Peyer's patch (tissue), 4 donors: ENCODE measurements at regions not wholly inside any gene's neighbourhood (a gene's known extent, or its start where the extent isn't known, plus 50 kb on each side); places are given as distances from the start of the nearest gene placed in this dataset.
"Not testable (repeated sequence)": the region's sequence is repeated elsewhere in the genome, so short reads cannot be mapped to it uniquely, and the experiment has no call there.

Source experiments
- DNase-seq, 3 donors: peaks; one replicate each; pipeline ENCODE4 v3.0.0-alpha.2; 2017 to 2019
- H3K27ac ChIP-seq, 4 donors: fragments of 200-600 bp; sonication (generic); one replicate each; pipeline ENCODE4 v1.5.1; 2016 to 2019
- H3K27me3 ChIP-seq, 2 donors: fragments of 200-600 bp; sonication (generic); one replicate each; pipeline ENCODE4 v1.5.1; 2019
- H3K36me3 ChIP-seq, 3 donors: fragments of 200-600 bp; sonication (generic); one replicate each; pipeline ENCODE4 v1.5.1; 2016 to 2019
- H3K4me1 ChIP-seq, 4 donors: fragments of 200-600 bp; sonication (generic); one replicate each; pipeline ENCODE4 v1.5.1; 2016 to 2019
- H3K4me3 ChIP-seq, 4 donors: fragments of 200-600 bp; sonication (generic); 1 replicate in 3 of 4; 2 replicates in 1 of 4; pipeline ENCODE4 v1.5.1; 2016 to 2019; ENCODE audit warnings: mild to moderate bottlenecking in 1 of 4
- H3K9me3 ChIP-seq, 4 donors: fragments of 200-600 bp; sonication (generic); one replicate each; pipeline ENCODE4 v1.5.1; 2016 to 2019; ENCODE audit warnings: mild to moderate bottlenecking in 1 of 4
- POLR2A ChIP-seq, 2 donors: fragments of 450-650 bp; IDR thresholded peaks; one replicate each; pipeline ENCODE4 v1.5.1; 2017; ENCODE audit warnings: antibody characterized with exemption in 2 of 2, mild to moderate bottlenecking in 2 of 2, moderate library complexity in 2 of 2
- TF ChIP-seq, protein P1 (sequence below), 6 experiments: fragments of 450-650 bp in 4 of 6; fragments of 200-600 bp in 2 of 6; sonication (generic) in 1 of 6; IDR thresholded peaks; one replicate each; pipeline ENCODE4 v1.5.1; 2017 to 2019; ENCODE audit warnings: antibody characterized with exemption in 6 of 6, mild to moderate bottlenecking in 3 of 6, moderate library complexity in 1 of 6

GRCh38 chr13:78497702-78498355 lies 105.5 kb downstream of the POU4F1 start:
- DNase-seq: no peak
- Histone ChIP-seq H3K9me3 (no peaks in the 10 kb centered on the region), H3K27me3 (no peaks in the 10 kb centered on the region)

GRCh38 chr13:78491978-78492377 lies 111.4 kb downstream of the POU4F1 start:
- no peak for TF ChIP-seq POLR2A (IDR thresholded peaks at IDR 0.05)
- TF ChIP-seq, protein P1, sequence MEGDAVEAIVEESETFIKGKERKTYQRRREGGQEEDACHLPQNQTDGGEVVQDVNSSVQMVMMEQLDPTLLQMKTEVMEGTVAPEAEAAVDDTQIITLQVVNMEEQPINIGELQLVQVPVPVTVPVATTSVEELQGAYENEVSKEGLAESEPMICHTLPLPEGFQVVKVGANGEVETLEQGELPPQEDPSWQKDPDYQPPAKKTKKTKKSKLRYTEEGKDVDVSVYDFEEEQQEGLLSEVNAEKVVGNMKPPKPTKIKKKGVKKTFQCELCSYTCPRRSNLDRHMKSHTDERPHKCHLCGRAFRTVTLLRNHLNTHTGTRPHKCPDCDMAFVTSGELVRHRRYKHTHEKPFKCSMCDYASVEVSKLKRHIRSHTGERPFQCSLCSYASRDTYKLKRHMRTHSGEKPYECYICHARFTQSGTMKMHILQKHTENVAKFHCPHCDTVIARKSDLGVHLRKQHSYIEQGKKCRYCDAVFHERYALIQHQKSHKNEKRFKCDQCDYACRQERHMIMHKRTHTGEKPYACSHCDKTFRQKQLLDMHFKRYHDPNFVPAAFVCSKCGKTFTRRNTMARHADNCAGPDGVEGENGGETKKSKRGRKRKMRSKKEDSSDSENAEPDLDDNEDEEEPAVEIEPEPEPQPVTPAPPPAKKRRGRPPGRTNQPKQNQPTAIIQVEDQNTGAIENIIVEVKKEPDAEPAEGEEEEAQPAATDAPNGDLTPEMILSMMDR (IDR thresholded peaks at IDR 0.05): no peak
- H3K27me3 ChIP-seq: no peaks in the 10 kb centered on the region
- no peaks in the 10 kb centered on the region for H3K4me1 ChIP-seq
- DNase-seq: no peak
- no peaks in the 10 kb centered on the region for H3K36me3 ChIP-seq
- H3K27ac ChIP-seq: no peak overlapping the region
- no peak overlapping the region for H3K4me3 ChIP-seq
- no peaks in the 10 kb centered on the region for H3K9me3 ChIP-seq

More at GRCh38 chr13:78497702-78498355, 105.5 kb downstream of the POU4F1 start:
- no peaks in the 10 kb centered on the region for H3K4me1 ChIP-seq
- TF ChIP-seq POLR2A (IDR thresholded peaks at IDR 0.05): no peak
- TF ChIP-seq, protein P1 (IDR thresholded peaks at IDR 0.05): no peak
- no peak overlapping the region for H3K4me3 ChIP-seq
- no peak overlapping the region for H3K27ac ChIP-seq
- no peaks in the 10 kb centered on the region for H3K36me3 ChIP-seq

DNA sequence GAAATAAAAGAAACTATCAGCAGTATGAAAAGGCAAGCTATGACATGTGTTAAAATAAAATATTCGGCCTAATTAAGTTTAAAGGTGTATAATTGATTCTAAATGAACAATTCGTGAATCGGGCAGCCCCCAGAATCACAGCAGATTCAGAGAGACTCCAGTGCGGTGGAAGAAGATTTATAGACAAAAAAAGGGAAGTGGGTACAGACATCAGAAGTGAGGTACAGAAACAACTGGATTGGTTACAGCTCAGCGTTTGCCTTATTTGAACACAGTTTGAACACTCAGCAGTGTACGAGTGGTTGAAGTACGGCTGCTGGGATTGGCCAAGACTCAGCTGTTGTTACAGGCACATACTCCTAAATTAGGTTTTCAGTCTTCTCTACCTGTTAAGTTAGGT lies 113.1 kb downstream of the POU4F1 start:
- H3K9me3 ChIP-seq, H3K36me3 ChIP-seq, H3K4me1 ChIP-seq, H3K4me3 ChIP-seq, H3K27ac ChIP-seq, H3K27me3 ChIP-seq, DNase-seq: not testable (repeated sequence)

GRCh38 chr13:78487707-78488106 lies 115.6 kb downstream of the POU4F1 start:
- DNase-seq: no peak
- TF ChIP-seq, protein P1 (IDR thresholded peaks at IDR 0.05): no peak
- no peak for TF ChIP-seq POLR2A (IDR thresholded peaks at IDR 0.05)
- H3K36me3 ChIP-seq: no peaks in the 10 kb centered on the region
- no peaks in the 10 kb centered on the region for H3K27me3 ChIP-seq
- H3K4me3 ChIP-seq: no peak overlapping the region
- H3K9me3 ChIP-seq: no peaks in the 10 kb centered on the region
- H3K27ac ChIP-seq: no peak overlapping the region
- no peaks in the 10 kb centered on the region for H3K4me1 ChIP-seq

DNA sequence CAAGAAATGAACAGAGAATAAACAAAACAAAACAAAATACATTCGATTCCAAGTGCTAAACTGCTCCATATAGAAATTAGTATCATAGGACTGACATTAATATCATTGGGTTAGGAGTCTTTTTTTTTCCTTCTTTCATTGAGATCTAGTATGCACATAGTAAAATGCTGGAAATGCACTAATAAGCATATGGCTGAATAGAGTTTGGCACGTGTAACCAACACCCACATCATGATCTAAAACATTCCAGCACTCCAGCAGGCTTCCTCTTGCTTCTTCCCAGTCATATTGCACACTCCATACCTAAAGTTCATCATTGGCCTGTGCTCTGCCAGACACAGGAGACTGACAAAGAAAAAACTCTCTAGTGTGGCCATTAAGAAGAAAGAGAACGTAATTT lies 117.5 kb downstream of the POU4F1 start:
- Histone ChIP-seq H3K27me3 (no peaks in the 10 kb centered on the region), H3K9me3 (no peaks in the 10 kb centered on the region), H3K27ac (no peak overlapping the region), H3K4me1 (no peaks in the 10 kb centered on the region), H3K4me3 (no peak overlapping the region), H3K36me3 (no peaks in the 10 kb centered on the region)
- TF ChIP-seq, protein P1 (IDR thresholded peaks at IDR 0.05): no peak
- no peak for TF ChIP-seq POLR2A (IDR thresholded peaks at IDR 0.05)
- DNase-seq: no peak

DNA sequence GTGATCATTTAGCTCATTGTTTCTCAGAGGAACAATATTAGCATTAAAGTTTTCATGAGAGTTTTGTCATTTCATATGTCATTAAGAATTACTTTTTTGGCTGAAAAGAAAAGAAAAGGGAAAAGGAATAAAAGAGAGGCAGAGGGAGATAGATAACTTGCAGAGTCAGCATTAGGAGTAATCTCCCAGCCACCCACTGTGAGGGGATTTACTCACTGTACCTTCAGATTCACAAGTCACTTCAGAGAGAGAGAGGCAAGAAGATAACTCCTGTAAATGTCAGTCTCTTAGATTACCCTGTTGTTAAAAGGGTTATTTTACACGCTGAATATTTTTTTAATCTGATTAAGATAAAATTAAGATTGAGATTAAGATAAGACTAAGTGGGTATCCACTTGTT lies 125.2 kb downstream of the POU4F1 start:
- Histone ChIP-seq H3K9me3 (no peaks in the 10 kb centered on the region), H3K27me3 (no peaks in the 10 kb centered on the region), H3K36me3 (no peaks in the 10 kb centered on the region), H3K4me3 (no peak overlapping the region), H3K27ac (no peak overlapping the region), H3K4me1 (no peaks in the 10 kb centered on the region)
- DNase-seq: no peak
- TF ChIP-seq, protein P1 (IDR thresholded peaks at IDR 0.05): no peak
- no peak for TF ChIP-seq POLR2A (IDR thresholded peaks at IDR 0.05)
